RPMI8226 (cell line): ENCODE measurements at regions not wholly inside any gene's neighbourhood (a gene's known extent, or its start where the extent isn't known, plus 50 kb on each side); places are given as distances from the start of the nearest gene placed in this dataset.

ENCODE experiments used
- DNase-seq: peaks from one replicate; pipeline ENCODE4 v3.0.0-alpha.2; 2015

DNA sequence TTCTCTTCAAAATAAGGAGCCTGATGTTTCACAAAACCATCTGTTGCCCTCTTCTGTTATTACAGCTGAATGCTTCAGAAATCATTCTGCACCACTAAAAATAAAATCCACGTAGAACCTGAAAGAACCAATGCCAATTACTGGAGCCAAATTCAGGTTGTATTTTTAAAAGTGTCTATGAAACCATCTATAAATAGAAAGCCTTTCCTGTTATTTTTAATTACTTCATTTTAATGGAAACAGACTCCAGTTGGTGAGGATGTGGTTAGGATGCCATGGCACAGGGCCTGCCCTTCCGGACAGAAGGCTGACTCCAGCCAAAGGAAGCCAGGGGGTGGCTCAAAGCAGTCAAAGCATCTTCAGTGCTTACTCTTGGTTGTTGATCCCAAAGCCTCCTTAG is 119.8 kb downstream of the TENT4A start:
- no peak for DNase-seq

DNA sequence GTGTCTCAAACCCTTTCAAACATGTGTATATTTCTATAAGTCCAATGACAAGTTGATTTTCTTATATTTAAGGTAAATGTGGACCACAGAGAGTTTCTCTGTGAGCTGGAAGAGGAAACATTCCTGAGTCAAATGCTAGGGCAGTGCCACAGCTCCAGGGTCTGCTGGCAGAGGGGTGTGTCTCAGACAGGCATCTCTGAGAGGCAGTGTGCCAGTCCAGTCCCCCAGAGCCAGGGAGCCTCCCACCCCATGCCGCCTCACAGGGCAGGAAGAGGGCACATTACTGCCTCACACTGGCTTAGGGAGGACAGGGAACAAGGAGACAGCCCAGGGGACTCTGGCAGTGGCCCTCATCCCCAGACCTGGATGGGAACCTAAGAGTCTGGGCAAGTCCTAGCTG is 120.2 kb downstream of the TENT4A start:
- DNase-seq, result no peak

DNA sequence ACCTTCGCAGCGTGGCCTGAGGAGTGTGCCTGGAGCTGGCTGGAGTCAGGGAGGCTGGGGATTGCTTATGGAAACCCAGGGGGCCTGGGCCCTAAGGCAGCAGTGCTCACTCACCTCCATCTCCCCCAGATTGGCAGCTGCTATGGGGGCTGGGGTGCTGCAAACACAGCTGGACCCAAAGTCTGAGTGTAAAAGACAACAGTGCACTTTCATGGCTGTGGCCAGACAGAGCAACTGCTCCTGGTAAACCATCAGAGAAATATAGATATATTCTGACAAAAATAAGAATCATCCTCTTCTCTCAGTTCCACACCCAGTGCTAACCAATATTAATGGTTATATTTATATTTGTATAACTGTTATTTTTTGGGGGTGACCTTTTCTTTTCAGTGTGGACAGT is 123.9 kb downstream of the TENT4A start:
- DNase-seq, result no peak

DNA sequence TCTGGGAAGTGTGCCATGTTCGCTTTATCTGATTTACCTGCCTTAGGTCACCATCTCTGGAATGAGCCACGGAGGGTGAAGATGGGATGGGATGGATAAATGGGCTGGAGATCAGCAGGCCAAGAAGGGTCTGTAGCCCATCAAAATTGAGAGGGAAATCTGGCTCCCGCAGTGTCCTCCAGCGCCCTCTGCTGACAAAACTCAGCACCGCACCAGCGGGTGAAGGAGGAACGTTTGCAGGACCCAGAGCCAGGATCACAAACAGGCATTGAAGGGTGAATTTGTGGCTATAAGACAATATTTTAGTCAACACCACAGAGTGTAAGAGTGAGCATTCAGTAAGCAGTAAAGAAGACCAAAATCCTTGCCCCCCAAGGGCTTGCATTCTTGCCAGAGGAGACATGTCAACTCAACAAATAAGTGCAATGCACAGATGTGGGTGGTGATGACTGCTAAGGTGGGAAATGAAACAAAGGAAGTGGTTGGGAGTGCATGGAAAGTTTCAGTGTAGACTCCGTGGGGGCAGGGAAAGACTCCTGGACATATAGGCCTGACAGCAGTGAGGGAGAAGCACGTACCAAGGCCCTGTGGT is 124.4 kb downstream of the TENT4A start:
- DNase-seq, result peak; percentile 30

DNA sequence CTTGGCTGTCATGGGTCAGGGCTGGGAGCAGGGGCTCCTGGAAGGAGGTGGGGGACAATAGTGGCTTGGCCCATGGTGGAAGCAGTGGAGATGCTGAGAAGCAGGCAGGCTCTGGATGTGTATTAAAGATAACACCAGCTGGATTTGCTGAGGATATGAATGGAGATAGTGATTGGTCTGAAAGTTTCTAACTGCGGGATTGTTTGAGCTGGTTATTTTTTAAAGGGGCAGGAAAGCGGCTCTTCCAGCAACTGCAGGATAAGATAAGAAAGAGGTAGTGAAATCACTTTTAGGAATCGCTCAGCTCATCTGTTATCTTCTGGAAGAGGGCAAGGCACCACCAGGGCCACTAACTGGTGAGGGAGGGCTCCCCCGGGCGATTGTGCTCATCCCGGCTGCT is 125.5 kb downstream of the TENT4A start:
- DNase-seq, result no peak

DNA sequence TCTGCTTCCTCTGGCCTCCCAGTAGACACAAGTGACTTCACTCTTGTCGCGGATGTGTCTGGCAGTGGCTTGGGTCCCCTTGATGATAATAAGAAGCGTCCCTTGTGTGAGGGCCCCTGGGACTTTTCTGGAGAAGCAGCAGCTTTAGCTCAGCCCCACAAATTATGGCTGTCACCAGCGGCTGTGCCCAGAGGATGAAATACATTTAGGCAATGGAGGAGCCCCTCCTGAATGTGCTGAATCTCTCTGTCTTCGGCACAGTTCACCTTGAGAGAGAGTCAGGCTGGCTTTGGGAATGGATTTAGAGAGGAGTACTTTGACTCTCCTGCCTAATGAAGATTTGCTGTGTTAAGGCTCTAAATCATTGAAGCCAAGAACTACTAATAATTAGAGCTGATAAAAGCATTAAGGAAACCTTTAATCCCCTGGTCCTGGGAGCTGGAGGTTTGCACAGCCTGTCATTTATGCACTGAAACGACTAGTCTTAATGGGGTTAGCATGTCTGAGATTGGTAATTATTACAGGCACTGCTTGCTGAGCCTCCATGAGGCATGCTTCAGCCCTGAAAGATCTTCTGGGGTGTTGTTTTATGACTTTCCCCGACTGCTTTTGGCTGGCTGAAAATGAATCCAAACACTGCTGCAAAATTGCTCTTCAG is 127.0 kb downstream of the TENT4A start:
- DNase-seq, result no peak

DNA sequence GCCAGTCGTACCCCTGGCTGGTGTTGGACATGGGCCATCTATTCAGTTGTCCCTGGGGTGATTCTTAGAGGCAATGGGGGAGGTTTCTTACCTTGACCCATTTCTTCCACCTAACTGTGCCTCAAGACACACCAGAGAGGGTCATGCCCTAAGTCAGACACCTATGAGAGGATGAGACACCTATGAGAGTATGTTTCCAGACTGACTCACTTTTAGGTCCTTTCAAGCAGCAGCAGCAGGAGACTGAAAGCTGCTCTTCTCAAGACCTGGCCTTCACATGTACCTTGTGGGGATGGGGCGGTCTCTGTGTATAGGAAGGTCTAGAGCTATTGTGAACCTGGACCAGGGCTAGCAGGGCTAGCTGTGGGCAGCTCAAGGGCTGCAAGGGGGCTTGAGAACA is 130.1 kb downstream of the TENT4A start:
- DNase-seq, result no peak

DNA sequence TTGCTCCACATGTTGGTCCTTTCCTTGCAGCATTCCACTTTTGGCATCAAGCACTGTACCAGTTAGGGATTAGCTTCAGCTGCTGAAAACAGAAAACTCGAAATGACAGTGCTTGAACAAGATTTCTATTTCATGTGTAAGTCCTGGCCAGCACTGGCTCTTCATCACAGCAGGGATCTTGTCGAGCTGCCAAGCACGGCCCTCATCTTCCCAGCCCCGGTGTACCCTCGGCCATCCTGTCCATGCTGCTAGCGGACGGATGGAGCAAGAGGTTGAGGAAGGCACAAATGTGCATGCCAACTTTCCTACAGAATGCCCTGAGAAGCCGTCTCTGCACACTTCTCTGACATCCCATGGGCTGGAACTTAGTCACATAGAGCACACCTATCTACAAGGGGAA is 130.6 kb downstream of the TENT4A start:
- DNase-seq, result no peak

DNA sequence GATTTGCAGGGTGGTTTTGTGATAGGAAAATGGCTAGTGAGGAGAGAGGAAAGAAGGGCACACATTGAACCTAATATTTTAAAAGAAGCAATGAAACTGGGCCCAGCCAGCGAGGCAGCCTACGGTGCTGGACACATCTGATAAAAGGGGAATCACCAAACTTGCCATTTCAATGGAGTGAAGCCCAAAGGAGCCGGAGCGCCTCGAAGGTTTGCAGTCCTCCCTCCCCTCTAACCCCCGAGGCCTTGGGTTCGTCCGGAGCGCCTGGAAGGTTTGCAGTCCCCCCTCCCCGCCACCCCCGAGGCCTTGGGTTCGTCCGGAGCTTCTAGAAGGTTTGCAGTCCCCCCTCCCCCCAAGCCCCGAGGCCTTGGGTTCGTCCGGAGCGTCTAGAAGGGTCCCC is 132.6 kb downstream of the TENT4A start:
- no peak for DNase-seq

DNA sequence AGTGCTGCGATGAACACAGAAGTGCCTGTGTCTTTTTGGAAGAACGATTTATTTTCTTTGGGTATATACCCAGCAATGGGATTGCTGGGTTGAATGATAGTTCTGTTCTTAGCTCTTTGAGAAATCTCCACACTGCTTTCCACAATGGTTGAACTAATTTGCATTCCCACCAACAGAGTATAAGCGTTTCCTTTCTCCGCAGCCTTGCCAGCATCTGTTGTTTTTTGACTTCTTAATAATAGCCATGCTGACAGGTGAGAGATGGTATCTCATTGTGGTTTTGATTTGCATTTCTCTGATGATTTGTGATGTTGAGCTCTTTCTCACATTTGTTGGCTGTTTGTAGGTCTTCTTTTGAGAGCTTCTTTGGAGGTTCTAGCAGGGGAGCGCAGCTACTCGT is 134.6 kb downstream of the TENT4A start:
- no peak for DNase-seq

DNA sequence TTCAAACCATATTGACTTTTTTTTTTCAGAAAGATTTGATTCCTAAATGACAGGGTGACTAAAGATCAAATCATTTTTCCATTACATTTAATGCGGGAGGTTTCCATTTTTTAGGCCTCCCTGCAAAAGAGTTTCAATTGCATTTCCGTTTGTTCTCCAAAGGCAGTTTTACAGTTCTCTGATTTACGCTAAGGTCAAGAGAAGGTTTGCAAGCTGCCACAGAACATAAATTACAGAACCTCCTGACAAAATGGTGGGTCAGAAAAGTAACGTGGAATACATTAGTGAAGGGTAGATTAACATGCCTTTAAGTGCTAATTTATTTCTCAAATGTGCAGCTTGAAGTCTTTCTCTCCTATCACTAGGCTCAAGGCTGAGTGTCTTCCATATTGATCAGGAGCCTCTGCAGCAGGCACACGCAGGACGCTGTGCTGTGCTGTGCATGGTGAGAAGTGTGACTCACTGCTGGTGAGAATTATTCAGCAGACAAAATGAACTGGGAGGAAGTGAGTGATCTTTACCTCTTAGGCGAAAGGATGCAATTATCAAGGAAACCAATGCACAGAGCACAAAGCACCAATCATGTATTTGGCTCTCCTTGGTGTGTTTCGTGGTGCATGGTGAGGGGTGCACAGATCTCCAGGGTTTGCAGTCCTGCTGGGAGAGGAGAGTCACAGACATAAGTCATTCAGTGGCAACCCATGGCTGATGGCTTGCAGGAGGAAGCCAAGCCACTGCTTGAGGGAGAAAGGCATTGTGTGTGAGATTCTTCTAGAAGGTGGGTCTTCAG is 136.3 kb downstream of the TENT4A start:
- DNase-seq, result no peak

DNA sequence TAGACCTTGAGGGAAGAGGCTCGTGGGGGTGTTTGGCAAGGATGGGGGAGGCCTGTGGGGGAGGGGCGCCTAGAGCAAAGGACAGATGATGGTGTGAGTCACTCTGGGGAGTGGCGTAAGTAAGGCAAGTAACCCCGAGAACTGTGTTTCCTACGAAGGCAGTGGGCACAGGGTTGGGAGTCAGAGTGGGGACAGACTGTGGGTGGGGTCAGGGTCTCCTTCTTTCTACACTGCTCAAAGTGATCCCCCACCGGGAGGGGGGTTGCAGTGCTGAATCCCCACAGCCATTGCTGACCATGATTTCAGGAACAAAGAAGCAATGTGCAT is 136.8 kb downstream of the TENT4A start:
- DNase-seq, result no peak

DNA sequence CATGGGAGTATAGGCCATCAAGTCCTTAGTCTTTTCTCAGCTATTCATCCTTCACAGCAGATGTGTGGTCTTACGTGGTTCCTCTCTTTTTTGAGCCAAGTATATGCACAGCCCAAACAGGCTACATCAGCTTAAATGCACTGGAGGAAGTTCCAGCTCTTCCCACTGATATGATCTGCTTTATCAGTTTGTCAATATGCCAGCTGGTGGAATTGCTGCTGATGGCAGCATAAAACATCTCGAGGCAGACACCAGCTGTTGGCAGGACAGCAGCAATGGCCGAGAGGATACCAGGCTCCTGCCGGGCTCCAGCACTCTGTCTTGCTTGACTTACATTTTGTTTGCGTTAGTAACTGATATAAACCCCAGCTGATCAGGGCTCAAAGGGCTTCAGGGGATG is 143.4 kb downstream of the TENT4A start:
- no peak for DNase-seq

DNA sequence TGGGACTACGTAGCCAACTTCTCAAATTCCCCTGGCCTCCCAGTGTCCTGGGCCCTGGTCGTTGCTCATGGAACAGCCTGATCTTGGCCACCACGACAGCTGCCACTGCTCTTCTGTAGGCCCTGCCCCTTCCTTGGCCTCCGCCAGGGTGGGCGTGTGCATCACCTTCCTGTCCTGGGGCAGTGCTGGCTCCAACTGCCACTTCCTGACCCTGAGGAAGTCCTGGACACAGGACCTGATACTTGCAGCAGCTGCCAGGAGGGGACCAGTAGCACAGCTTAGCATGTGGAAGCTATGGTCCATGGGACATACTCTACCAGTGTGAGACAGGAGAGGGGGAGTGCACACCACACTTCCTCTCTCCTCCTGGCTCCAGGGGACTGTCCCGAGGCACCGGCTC is 145.2 kb downstream of the TENT4A start:
- no peak for DNase-seq

DNA sequence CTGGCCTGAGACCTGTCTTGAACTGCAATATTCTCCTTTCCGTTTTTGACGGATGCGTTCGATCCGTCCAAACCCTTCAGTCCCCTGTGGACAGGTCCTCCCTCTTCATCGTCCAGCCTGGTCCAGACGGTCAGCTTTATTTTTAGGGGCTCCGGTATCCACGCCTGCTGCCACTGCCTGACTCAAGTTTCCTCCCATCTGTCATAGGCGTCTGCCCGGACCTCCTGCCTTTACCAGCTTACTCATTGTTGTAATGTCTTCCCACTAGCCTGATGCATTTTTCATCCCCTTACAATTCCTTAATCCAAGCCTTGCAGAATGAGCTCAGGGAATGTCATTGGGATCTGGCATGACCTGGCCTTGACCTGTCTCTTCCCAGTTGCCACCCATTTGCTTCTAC is 145.8 kb downstream of the TENT4A start:
- no peak for DNase-seq

DNA sequence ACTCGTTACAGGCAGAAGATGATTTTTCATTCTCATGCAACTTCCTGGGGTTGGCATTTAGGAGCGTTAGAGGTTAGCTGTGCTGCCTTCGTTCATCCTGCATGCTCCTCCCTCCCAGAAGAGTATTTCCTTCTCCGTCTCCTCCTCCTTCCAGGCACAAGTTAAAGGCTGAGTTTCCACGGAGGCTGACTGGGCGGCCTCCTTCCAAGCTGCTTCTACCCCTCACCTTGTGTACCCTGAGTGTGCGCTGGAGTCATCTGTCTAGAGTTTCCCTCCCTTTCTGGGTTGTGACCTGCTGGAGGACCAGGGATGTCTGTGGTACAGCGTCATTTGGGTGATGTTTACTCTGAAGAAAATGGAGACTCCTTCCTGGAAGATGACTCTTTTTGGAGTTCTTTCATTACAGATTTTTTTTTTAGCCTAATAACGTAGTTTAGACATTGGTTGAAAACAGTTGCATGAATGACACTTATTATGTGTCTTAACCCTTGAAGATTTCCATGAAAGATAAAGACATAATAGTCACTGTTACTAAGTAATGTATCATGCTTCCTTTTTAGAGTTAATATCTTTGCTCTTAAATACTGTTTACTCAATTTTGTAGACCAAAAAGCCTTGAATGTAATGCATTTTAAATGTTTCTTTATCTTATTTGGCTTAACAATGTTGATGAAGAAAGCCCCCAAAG is 146.9 kb downstream of the TENT4A start:
- no peak for DNase-seq

DNA sequence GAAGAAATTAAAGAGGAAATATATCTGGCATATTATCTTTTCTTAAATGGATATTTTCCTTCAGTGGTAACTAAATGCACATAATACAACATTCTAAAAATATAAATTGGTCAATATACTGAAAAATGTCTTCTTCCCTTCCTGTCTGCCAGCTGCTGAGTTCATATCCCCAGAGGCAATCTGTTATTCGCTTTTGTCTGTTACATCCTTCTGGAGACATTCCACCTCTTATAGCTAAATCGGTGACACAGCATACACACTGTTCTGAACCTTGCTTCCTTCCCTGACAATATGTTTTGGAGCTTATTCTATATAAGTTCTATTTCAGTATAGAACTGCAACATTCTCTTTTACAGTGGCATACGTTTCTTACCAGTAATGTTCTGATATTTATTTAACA is 147.8 kb downstream of the TENT4A start:
- no peak for DNase-seq

DNA sequence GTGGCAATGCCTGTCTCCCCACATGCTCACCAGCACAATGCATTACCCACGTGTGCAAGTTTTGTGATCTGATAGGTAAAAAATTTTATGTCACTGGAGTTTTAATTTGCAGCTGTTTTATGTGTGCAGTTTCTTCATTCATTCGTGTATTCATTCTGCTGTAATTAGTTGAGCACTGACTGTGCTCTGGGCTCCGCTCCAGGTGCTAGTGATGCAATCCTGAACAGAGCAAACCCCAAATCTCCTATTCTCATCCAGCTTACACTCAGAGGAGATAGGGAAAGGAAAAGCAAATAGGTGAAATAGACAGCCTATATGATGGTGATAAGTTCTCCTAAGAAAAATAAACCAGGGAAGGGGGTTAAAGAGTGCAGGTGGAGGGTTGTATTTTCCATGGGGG is 148.4 kb downstream of the TENT4A start:
- no peak for DNase-seq

DNA sequence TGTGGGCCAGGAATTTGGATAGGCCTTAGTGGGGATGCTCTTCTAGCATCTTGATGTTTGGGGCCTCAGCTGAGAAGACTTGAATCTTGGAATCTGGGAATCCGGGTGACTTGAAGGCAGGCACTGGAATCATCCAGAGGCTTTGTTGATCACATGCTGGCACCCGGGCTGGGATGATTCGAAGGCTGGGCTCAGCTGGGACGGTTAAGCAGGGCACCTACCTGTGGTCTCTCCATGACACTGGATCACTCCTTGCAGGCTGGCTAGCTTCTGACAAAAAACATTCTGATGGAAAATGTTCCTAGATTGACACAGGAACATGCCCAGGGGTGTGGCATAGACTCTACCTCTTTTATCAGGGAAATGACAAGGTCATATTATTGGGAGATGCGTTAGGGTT is 149.1 kb downstream of the TENT4A start:
- no peak for DNase-seq

DNA sequence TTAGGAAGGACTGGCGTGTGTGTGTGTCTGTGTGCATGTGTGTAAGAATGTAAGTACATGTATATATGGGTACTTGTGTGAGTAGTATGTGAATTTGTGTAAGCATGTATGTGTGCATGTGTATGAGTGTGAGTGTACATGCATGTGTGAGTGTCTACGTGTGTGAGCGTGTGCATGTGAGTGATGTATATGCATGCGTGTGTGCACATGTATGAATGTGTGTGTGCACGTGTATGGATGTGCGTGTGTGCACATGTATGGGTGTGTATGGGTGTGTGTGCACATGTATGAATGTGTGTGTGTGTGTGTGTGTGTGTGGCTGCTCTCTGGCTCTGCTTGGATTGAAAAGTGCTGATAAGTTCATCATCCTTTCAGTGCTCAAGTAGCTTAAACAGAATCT is 154.5 kb downstream of the TENT4A start:
- DNase-seq, result no peak

DNA sequence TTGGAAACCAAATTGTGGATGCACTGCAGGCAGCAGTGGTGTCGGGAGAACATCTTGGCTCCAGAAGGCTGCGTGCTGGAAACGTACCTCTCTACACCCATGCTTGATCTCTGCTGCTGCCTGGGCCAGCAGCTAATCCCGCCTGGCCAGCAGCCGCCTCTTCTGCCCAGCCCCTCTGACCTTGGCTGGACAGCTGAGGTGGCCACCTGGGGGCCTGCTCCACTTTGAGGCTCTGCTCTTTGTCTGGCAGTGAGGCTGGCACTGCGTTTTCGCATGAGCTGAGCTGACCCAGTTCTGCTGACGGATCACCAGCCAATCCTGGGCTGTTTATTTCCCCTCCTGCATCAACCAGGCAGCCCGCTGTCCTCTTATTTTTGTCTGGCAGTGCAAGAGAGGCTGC is 154.9 kb downstream of the TENT4A start:
- no peak for DNase-seq

DNA sequence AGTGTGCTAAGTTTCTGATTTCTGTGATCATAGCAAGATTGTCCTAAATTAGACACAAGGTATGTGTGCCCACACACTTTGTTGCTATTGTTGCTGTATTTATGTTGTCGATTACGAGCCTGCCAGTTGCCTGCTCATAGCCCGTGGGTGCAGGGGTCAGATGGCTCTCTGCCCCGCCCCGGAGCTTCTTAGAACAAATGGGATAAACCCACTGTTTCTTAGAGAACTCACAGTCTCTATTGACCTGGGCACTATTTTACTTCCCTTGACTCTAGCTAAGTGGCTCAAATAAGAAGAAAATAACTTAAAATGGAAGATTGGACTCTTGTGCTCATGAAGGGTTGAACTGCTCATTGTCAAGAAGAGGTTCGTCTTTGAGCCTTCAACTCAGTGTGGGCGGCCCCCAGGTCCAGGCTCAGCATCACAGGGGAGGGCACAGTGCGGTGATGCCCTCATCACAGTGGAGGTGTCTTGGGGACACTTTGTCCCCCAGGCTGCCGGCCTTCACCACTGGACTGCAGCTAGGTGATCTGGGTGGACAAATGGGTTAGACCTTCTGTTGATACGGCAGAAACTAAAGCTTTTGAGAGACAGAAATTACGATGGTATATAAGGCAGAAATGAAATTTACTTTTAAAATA is 155.5 kb downstream of the TENT4A start:
- no peak for DNase-seq

DNA sequence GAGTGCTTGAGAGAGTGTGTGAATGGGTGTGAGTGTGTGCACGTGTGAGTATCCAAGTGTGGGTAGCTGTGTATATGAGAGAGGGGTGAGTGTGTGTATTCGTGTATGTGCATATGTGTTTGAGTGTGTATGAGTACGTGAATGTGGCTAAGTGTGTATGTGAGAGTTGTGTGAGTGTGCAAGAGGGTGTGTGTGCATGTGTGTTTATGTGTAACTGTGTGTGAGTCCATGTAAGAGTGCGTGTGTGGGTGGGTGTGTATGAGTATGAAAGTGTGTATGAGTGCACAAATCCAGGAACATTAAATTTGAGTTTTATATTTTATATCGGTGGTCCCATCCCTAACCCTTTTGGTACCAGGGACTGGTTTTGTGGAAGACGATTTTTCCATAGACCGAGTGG is 156.4 kb downstream of the TENT4A start:
- no peak for DNase-seq
